ENCODE measurements at regions not wholly inside any gene's neighbourhood (a gene's known extent, or its start where the extent isn't known, plus 50 kb on each side); places are given as distances from the start of the nearest gene placed in this dataset.

GRCh38 chr4:181578911-181579310 lies 664.3 kb upstream of the TENM3 start:
- no peak for DNase-seq (ENCODE audit: low read depth)
- TF ChIP-seq CTCF (conservative IDR thresholded peaks at IDR 0.05; ENCODE audit: low read length), result no peak
- H3K4me3 ChIP-seq (ENCODE audit: low read length), result no peak overlapping the region

GRCh38 chr4:181579486-181579885 lies 663.7 kb upstream of the TENM3 start:
- H3K4me3 ChIP-seq (ENCODE audit: low read length), result no peak overlapping the region
- no peak for TF ChIP-seq CTCF (conservative IDR thresholded peaks at IDR 0.05; ENCODE audit: low read length)
- no peak for DNase-seq (ENCODE audit: low read depth)

GRCh38 chr4:181581983-181582382 lies 661.2 kb upstream of the TENM3 start:
- no peak for TF ChIP-seq CTCF (conservative IDR thresholded peaks at IDR 0.05; ENCODE audit: low read length)
- DNase-seq (ENCODE audit: low read depth), result no peak
- H3K4me3 ChIP-seq (ENCODE audit: low read length), result no peak overlapping the region

- no peak for DNase-seq (ENCODE audit: low read depth)
- no peak overlapping the region for H3K4me3 ChIP-seq (ENCODE audit: low read length)
- no peak for TF ChIP-seq CTCF (conservative IDR thresholded peaks at IDR 0.05; ENCODE audit: low read length)
Measured at GRCh38 chr4:181582595-181582994, 660.6 kb upstream of the TENM3 start.

- H3K4me3 ChIP-seq (ENCODE audit: low read length), result no peak overlapping the region
- no peak for TF ChIP-seq CTCF (conservative IDR thresholded peaks at IDR 0.05; ENCODE audit: low read length)
- DNase-seq (ENCODE audit: low read depth), result no peak
Measured at GRCh38 chr4:181588733-181589302, 654.4 kb upstream of the TENM3 start.

- peak; percentile 22 for DNase-seq (ENCODE audit: low read depth)
- TF ChIP-seq CTCF (conservative IDR thresholded peaks at IDR 0.05; ENCODE audit: low read length), result no peak
- H3K4me3 ChIP-seq (ENCODE audit: low read length), result no peak overlapping the region
Measured at GRCh38 chr4:181592221-181592745, 650.9 kb upstream of the TENM3 start.

GRCh38 chr4:181593703-181594102 lies 649.5 kb upstream of the TENM3 start:
- no peak for DNase-seq (ENCODE audit: low read depth)
- H3K4me3 ChIP-seq (ENCODE audit: low read length), result no peak overlapping the region
- no peak for TF ChIP-seq CTCF (conservative IDR thresholded peaks at IDR 0.05; ENCODE audit: low read length)
